Endothelial cell (in vitro differentiated cells): ENCODE measurements at regions not wholly inside any gene's neighbourhood (a gene's known extent, or its start where the extent isn't known, plus 50 kb on each side); places are given as distances from the start of the nearest gene placed in this dataset.
"Not testable (repeated sequence)": the region's sequence is repeated elsewhere in the genome, so short reads cannot be mapped to it uniquely, and the experiment has no call there.

Experiments used
- DNase-seq: peaks from one replicate; pipeline ENCODE4 v3.0.0; 2021; ENCODE audit warnings: low spot score
- H3K27ac Mint-ChIP-seq: one replicate; pipeline ENCODE4 v1.8.0; 2021; ENCODE audit warnings: mixed read lengths, inconsistent platforms; ENCODE audit not compliant: unreplicated experiment
- H3K27me3 Mint-ChIP-seq: one replicate; pipeline ENCODE4 v1.8.0; 2021; ENCODE audit warnings: mild to moderate bottlenecking, moderate library complexity, mixed read lengths, inconsistent platforms; ENCODE audit not compliant: unreplicated experiment
- H3K36me3 Mint-ChIP-seq: one replicate; pipeline ENCODE4 v1.8.0; 2021; ENCODE audit warnings: mild to moderate bottlenecking, low read depth, mixed read lengths, inconsistent platforms; ENCODE audit not compliant: unreplicated experiment
- H3K4me1 Mint-ChIP-seq: one replicate; pipeline ENCODE4 v1.8.0; 2021; ENCODE audit warnings: mild to moderate bottlenecking, mixed read lengths, inconsistent platforms; ENCODE audit not compliant: unreplicated experiment
- H3K4me3 Mint-ChIP-seq: one replicate; pipeline ENCODE4 v1.8.0; 2021; ENCODE audit warnings: mild to moderate bottlenecking, mixed read lengths, inconsistent platforms; ENCODE audit not compliant: unreplicated experiment
- H3K9me3 Mint-ChIP-seq: one replicate; pipeline ENCODE4 v1.8.0; 2021; ENCODE audit warnings: mixed read lengths, inconsistent platforms; ENCODE audit not compliant: unreplicated experiment
- CTCF ChIP-seq: fragments of 200-600 bp; sonication (generic); IDR thresholded peaks from one replicate; pipeline ENCODE4 v1.5.0; 2021; ENCODE audit warnings: antibody characterized with exemption; ENCODE audit not compliant: unreplicated experiment

DNA sequence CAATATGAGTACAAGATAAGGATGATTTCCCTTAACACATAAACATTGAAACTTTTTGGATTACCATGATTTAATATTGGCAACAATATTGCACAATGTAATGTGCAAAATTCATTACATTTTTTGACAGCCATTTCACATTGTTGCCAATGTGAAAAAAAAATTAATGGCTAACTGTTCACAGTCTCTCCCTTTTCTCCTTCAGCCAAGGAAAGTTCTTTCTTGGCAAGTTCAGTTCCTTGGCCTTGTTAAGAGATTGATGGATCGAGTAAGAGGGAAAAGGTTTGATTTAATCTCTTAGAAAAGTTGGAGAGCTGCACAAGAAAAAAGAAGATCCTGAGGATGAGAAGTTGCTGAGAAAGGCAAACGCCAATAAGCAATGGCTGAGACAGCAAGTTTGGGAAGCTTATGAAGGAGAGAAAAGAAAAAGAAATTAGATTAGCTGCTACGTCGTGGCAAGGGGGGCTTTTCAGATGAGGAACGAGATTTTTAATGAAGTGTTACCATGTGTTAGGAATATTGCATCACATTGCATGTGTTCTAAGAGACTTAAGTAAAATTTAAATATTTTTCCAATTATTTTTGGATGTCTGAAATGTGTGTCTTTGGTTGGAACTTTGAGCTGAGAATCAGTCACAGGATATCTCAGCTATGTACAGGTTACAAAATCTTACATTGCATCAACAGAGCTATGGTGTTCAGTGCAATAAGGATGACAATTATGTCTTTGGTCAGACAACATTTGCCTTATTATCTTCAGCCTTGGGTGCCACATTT, 61.4 kb upstream of the ZNF280D start:
- Mint-ChIP-seq H3K27ac (no peak overlapping the region), H3K27me3 (no peaks in the 10 kb centered on the region), H3K4me3 (no peak overlapping the region), H3K4me1 (no peaks in the 10 kb centered on the region), H3K36me3 (no peaks in the 10 kb centered on the region), H3K9me3 (no peaks in the 10 kb centered on the region)
- DNase-seq, result no peak
- no peak for TF ChIP-seq CTCF

DNA sequence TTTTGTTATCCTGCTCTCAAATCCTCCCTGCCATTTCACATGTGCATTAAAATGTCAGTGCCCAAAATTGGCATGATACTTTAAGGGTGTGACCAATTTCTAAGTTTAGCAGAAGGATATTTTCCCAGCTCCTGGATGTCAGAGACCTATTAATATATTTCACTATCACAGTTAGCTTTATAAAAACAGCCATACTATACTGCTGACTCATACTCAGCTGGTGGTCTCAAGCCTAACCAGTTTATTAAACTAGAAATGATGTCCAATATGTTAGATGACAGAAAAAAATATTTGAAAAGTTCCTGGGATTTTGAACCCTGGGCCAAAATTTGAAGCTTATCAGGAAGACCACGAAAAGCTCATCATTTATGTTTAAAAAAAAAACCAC, 60.9 kb upstream of the ZNF280D start:
- no peak overlapping the region for H3K4me3 Mint-ChIP-seq
- H3K4me1 Mint-ChIP-seq, result no peaks in the 10 kb centered on the region
- H3K36me3 Mint-ChIP-seq, result no peaks in the 10 kb centered on the region
- H3K27ac Mint-ChIP-seq, result no peak overlapping the region
- no peaks in the 10 kb centered on the region for H3K27me3 Mint-ChIP-seq
- TF ChIP-seq CTCF, result no peak
- no peaks in the 10 kb centered on the region for H3K9me3 Mint-ChIP-seq
- DNase-seq, result no peak

- H3K4me3 Mint-ChIP-seq, result no peak overlapping the region
Measured at GRCh38 chr15:56792211-56792610, 58.9 kb upstream of the ZNF280D start.

GRCh38 chr15:56791521-56791920, 58.2 kb upstream of the ZNF280D start:
- not testable (repeated sequence) for H3K4me1 Mint-ChIP-seq, H3K4me3 Mint-ChIP-seq, H3K9me3 Mint-ChIP-seq, H3K27me3 Mint-ChIP-seq, H3K27ac Mint-ChIP-seq, DNase-seq, H3K36me3 Mint-ChIP-seq

More at GRCh38 chr15:56792211-56792610, 58.9 kb upstream of the ZNF280D start:
- peaks cover 3% of the 10 kb centered on the region for H3K27me3 Mint-ChIP-seq
- H3K36me3 Mint-ChIP-seq, result no peaks in the 10 kb centered on the region
- no peaks in the 10 kb centered on the region for H3K4me1 Mint-ChIP-seq
- H3K27ac Mint-ChIP-seq, result no peak overlapping the region
- no peak for TF ChIP-seq CTCF
- no peaks in the 10 kb centered on the region for H3K9me3 Mint-ChIP-seq
- DNase-seq, result no peak

DNA sequence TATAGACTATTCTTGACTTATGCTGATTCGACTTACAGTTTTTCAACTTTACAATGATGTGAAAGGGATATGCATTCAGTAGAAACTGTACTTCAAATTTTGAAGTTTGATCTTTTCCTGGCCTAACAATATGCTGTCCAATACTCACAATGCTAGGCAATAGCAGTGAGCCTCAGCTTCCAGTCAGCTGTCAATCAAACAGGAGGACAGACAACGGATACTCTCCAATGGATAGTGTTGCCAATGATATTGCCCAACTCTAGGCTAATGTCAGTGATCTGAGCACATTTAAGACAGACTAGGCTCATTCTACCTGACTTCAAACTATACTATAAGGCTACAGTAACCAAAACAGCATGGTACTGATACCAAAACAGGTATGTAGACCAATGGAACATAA, 55.0 kb upstream of the ZNF280D start:
- no peak for DNase-seq
- Mint-ChIP-seq H3K9me3 (no peaks in the 10 kb centered on the region), H3K4me3 (no peak overlapping the region), H3K27me3 (peaks cover 3% of the 10 kb centered on the region), H3K36me3 (no peaks in the 10 kb centered on the region), H3K4me1 (no peaks in the 10 kb centered on the region), H3K27ac (no peak overlapping the region)
- TF ChIP-seq CTCF, result no peak
